HG02852 (cell line): ENCODE measurements at regions not wholly inside any gene's neighbourhood (a gene's known extent, or its start where the extent isn't known, plus 50 kb on each side); places are given as distances from the start of the nearest gene placed in this dataset.
"Not testable (repeated sequence)": the region's sequence is repeated elsewhere in the genome, so short reads cannot be mapped to it uniquely, and the experiment has no call there.

ENCODE experiments used
- ATAC-seq: cut with Tn5 transposase; IDR thresholded peaks from one replicate; pipeline ENCODE4 v1.9.1; 2021; ENCODE audit warnings: mild to moderate bottlenecking, moderate library complexity; ENCODE audit not compliant: unreplicated experiment

GRCh38 chr10:53102424-53102823 is 329.8 kb upstream of the MBL2 start:
- no peak for ATAC-seq

- ATAC-seq: no peak
These were observed 321.3 kb upstream of the MBL2 start for GRCh38 chr10:53093878-53094277.

- ATAC-seq: no peak
These were observed 319.0 kb upstream of the MBL2 start for GRCh38 chr10:53091574-53091973.

DNA sequence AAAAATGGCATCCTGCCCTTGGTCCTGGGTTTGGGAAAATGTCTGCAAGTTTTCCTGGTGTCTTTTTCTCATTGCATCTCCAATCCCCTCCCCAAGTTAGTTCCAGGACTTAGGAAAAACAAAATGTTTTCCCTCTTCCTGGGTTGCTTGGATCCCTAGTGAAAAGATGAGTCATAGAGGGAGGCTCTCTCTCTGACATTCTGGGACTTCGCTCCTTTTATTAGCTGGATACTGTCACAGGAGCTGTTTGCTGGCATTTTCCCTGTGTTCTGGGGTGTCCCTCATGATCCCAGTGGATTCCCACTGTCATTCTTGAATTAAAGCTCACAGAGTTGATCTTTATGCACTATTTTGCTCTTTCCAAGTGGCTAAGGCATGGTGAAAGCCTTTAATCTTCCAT is 316.4 kb upstream of the MBL2 start:
- ATAC-seq: no peak

- no peak for ATAC-seq
These were observed 306.7 kb upstream of the MBL2 start for GRCh38 chr10:53079283-53079682.

GRCh38 chr10:53076948-53077347 is 304.4 kb upstream of the MBL2 start:
- no peak for ATAC-seq

- ATAC-seq: no peak
These were observed 302.9 kb upstream of the MBL2 start for GRCh38 chr10:53075469-53075868.

DNA sequence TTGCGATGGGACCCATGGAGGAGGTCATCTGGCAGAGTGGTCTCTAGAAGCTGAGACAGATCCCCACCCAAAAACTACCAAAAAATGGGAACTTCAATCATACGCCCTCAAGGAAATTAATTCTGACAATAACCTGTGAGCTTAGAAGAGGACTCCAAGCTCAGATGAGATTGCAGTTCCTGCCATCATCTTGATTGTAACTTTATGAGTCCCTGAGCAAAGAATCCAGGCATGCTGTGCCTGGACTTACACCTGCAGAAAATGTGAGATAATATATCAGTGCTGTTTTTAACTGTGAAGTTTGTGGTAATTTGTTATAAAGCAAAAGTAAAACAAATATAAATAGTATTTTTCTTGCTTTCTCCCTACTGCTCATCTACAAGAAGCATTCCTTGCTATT is 299.6 kb upstream of the MBL2 start:
- ATAC-seq: no peak

DNA sequence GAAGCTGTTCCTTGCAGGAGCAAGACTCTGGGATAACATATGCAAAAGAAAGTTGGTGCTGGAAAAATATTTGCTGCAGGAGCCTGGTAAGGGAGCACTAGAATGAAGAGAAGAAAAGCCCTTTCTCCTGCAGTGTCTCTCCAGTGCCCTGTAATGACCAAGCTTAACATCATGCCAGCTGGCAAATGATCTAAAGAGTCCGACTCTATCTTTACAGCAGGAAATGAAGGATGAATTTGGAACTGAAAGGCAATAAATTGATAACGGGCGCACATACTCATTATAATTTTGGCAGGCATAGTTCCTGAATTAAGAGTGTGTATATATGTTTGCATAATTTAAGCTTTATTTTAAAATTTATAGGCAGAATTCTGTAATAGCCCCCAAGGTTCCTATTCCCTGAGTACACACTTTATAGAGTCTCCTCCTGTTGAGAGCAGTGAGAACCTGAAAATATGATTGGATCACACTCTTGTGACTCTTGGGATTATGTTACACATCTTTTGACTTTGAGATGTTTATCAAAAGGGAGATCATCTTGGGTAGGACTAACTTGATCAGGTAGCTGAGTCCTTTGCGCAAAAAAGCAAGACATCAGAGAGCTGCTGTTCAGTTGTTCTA is 299.0 kb upstream of the MBL2 start:
- no peak for ATAC-seq

GRCh38 chr10:53069013-53069412 is 296.4 kb upstream of the MBL2 start:
- no peak for ATAC-seq

DNA sequence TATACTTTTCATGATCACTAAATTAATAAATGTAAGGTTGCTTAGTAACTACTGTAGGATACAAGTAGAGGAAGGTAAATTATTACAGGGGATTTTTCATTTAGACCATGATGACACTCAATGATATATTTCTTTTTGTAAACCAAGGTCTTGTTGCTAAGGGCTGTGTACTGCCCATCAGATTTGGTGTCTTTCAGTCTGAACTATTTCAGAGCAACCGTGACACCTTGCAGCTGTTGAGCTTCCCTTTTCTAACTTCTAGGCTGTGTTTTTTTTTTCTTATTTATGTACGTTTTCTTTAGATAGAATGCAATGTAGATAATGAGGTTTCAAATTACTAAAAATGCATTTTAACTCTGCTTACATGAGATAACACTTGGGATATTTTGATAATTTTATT is 292.0 kb upstream of the MBL2 start:
- ATAC-seq: no peak

DNA sequence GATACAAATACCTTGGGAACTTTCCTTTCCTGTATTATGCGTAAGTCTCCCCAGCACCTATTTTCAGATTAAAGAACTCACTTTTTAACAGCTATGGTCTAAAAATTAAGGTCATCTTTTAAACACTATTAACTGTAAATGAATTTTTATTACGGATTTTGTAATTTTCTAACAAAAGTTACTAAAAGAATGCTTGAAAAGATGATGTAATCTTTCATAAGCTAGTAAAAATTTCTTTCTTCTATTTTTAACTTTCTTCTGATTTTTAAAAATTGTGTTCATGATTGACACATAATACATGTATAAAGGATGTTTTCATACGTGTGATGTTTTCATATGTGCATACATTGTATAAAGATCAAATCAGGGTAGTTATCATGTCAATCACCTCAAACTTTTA is 291.2 kb upstream of the MBL2 start:
- no peak for ATAC-seq

DNA sequence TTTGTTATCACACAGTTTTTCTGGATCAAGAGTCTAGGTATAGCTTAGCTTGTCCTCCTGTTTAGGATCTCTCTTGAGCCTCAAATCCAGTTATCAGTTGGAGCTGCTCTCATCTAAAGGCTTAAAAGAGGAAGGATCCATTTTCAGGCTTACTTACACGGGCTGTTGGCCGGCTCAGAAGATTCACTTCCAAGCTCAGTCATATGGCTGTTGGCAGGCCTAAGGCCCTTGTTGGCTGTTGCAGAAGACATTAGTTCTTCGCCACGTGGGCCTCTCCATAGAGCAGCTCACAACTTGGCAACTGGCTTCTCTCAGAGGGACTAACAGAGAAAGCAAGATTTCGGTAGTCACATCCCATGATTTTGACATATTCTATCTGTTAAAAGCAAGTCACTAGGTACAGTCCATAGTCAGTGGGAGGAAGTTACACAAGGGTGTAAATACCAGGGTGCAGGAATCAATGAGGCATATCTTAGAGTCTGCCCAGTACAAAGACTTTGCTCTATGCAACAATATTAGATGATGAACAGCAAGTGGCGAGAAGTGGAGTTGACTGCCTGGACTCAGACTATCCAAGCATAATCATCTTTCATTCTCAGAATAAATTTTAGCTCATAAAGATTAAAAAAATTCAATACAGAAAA is 280.1 kb upstream of the MBL2 start:
- ATAC-seq: no peak

- ATAC-seq: no peak
These were observed 272.7 kb upstream of the MBL2 start for GRCh38 chr10:53045315-53045714.

DNA sequence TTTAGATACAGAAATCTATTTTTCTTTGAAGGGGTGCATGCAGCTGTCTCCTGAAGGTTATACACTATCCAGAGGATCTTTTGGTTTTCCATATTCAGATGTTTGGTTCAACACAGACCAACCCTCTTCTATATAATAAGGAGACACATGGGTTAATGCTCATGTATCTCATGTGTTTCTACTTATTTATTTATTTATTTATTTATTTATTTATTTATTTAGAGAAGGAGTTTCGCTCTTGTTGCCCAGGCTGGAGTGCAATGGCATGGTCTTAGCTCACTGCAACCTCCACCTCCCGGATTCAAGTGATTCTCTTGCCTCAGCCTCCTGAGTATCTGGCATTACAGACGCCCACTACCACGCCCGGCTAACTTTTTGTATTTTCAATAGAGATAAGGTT is 263.2 kb upstream of the MBL2 start:
- ATAC-seq: not testable (repeated sequence)

- ATAC-seq: no peak
These were observed 260.8 kb upstream of the MBL2 start for GRCh38 chr10:53033396-53033795.

GRCh38 chr10:53029872-53030849 is 257.6 kb upstream of the MBL2 start:
- ATAC-seq: peak; percentile 58

DNA sequence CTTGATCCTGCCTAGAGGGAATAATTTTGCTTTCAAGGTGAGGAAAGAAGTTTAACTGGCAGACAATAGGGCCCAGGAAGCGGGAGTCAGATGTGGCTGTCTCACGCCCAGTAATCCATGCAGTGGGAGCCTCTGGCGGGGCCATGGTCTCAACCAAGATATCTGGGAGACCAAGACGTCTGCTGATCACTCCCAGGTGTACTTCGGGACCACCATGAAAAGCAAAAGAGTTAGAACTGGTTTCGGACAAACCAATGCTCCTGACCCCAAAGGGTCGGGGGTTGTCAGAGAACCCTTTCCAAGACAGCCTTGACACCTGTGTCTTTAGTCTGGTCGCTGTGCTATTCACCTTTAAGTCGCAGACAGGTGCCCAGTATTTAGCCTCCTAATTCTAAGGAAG is 256.9 kb upstream of the MBL2 start:
- no peak for ATAC-seq

GRCh38 chr10:53025765-53026164 is 253.2 kb upstream of the MBL2 start:
- ATAC-seq: not testable (repeated sequence)

- no peak for ATAC-seq
These were observed 252.7 kb upstream of the MBL2 start for GRCh38 chr10:53025172-53025711.

- no peak for ATAC-seq
These were observed 250.8 kb upstream of the MBL2 start for GRCh38 chr10:53023411-53023810.
